ENCODE measurements at regions not wholly inside any gene's neighbourhood (a gene's known extent, or its start where the extent isn't known, plus 50 kb on each side); places are given as distances from the start of the nearest gene placed in this dataset.

DNA sequence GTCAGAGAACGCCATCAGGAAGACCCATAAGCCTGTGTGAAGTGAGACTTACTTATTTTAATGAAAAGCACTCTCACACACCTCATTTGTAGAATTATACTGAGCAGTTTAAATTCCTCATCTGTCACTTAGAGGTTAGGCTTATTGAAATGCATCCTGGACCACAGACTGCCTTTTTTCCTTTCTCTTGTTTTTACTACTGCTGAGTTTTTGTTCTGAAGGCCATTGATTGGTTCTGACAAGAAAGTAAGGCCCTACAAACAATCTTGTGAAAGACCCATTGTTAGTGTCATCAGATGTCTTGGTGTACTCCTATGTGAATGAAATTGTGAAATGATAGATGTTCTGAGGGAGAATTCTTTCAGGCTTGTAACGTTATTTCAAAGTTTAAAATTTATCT is 1343.3 kb upstream of the ADGRL2 start:
- TF ChIP-seq EZH2 (IDR thresholded peaks at IDR 0.05; ENCODE audit: insufficient read depth, poor library complexity, severe bottlenecking) (no peak), EZH2phosphoT487 (IDR thresholded peaks at IDR 0.05; ENCODE audit: insufficient read depth, low read depth) (no peak)

All from GM23248 (cell line).